Activated naive CD8-positive, alpha-beta T cell treated with anti-CD3 and anti-CD28 coated beads, Interleukin-2, amount 50 U/mL, for 16 hours (primary cell): ENCODE measurements at regions not wholly inside any gene's neighbourhood (a gene's known extent, or its start where the extent isn't known, plus 50 kb on each side); places are given as distances from the start of the nearest gene placed in this dataset.

Experiments
- DNase-seq: peaks from one replicate; pipeline ENCODE4 v3.0.0-alpha.2; 2020; ENCODE audit warnings: low read depth, low spot score

GRCh38 chr22:48154943-48155240 lies 1392.4 kb downstream of the TBC1D22A start:
- no peak for DNase-seq

- no peak for DNase-seq
Observed at GRCh38 chr22:48154169-48154942, 1391.9 kb downstream of the TBC1D22A start.

GRCh38 chr22:48153726-48154125 lies 1391.3 kb downstream of the TBC1D22A start:
- no peak for DNase-seq

- no peak for DNase-seq
Observed at GRCh38 chr22:48152916-48153315, 1390.5 kb downstream of the TBC1D22A start.

GRCh38 chr22:48152164-48152775 lies 1389.8 kb downstream of the TBC1D22A start:
- no peak for DNase-seq

GRCh38 chr22:48151641-48152040 lies 1389.2 kb downstream of the TBC1D22A start:
- no peak for DNase-seq

GRCh38 chr22:48147831-48148230 lies 1385.4 kb downstream of the TBC1D22A start:
- no peak for DNase-seq

GRCh38 chr22:48147404-48147803 lies 1385.0 kb downstream of the TBC1D22A start:
- DNase-seq, result no peak

GRCh38 chr22:48146426-48146825 lies 1384.0 kb downstream of the TBC1D22A start:
- no peak for DNase-seq

GRCh38 chr22:48145738-48146137 lies 1383.3 kb downstream of the TBC1D22A start:
- no peak for DNase-seq

GRCh38 chr22:48144318-48144717 lies 1381.9 kb downstream of the TBC1D22A start:
- no peak for DNase-seq

- DNase-seq, result no peak
Observed at GRCh38 chr22:48143856-48144255, 1381.4 kb downstream of the TBC1D22A start.

- DNase-seq, result no peak
Observed at GRCh38 chr22:48142388-48142787, 1379.9 kb downstream of the TBC1D22A start.

GRCh38 chr22:48141301-48141700 lies 1378.9 kb downstream of the TBC1D22A start:
- DNase-seq, result no peak

- DNase-seq, result no peak
Observed at GRCh38 chr22:48140261-48140813, 1377.9 kb downstream of the TBC1D22A start.

- DNase-seq, result no peak
Observed at GRCh38 chr22:48139776-48140175, 1377.3 kb downstream of the TBC1D22A start.

GRCh38 chr22:48138855-48139254 lies 1376.4 kb downstream of the TBC1D22A start:
- DNase-seq, result no peak

GRCh38 chr22:48138427-48138826 lies 1376.0 kb downstream of the TBC1D22A start:
- DNase-seq, result no peak

- DNase-seq, result no peak
Observed at GRCh38 chr22:48137640-48138039, 1375.2 kb downstream of the TBC1D22A start.

- no peak for DNase-seq
Observed at GRCh38 chr22:48135592-48135991, 1373.1 kb downstream of the TBC1D22A start.

- no peak for DNase-seq
Observed at GRCh38 chr22:48125416-48125815, 1363.0 kb downstream of the TBC1D22A start.

GRCh38 chr22:48121984-48122383 lies 1359.5 kb downstream of the TBC1D22A start:
- no peak for DNase-seq

- no peak for DNase-seq
Observed at GRCh38 chr22:48118654-48119053, 1356.2 kb downstream of the TBC1D22A start.
